Hypothalamus (tissue), 51 donors: ENCODE measurements at regions not wholly inside any gene's neighbourhood (a gene's known extent, or its start where the extent isn't known, plus 50 kb on each side); places are given as distances from the start of the nearest gene placed in this dataset.
"Not testable (repeated sequence)": the region's sequence is repeated elsewhere in the genome, so short reads cannot be mapped to it uniquely, and the experiment has no call there.

Experiments
- DNase-seq, 51 donors: peaks; one replicate each; lab custom pipeline; 2025; lab: John Stamatoyannopoulos, UW

GRCh38 chr11:100576718-100577021 is 110.4 kb upstream of the ARHGAP42 start:
- DNase-seq, result no peak

DNA sequence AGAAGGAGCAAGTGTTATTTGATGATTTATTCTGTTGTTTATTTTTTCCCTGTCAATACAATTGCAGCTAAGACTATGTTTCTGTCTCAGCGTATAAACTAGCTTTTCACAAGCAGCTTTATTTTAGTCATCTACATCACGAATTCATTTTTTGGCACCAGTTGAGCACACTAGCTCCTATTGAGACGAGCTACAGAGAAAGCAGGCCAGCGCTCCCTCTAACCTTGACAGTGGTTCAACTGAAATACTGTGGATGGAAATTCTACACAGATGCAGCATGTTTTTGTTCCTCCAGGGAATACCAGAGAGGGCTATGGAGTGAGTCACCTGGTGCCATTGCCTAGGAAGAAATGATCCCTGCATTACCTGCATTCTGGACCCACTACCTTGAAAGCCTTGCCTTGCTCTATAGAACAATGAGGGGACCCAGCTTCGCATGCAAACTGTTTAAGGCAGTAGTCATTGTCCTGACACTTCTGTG is 108.2 kb upstream of the ARHGAP42 start:
- DNase-seq, result no peak

DNA sequence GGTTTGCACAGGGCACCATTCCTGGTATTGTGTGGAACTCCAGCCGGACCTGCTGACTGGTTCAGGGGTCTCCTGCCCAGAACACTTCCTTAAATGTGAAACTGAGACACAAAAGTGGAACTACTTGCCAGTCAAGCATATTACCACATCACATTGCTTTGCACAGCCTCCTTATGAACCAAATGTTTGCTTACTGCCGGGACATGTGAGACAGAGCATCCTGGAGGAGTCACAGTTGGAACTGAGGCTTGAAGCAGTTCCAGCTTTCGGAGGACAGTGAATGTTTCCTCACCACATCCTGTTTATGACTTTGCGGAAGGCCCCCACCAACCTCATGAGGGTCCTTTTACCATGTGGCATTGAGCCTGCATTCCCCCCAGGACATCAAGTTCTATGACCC is 105.8 kb upstream of the ARHGAP42 start:
- no peak for DNase-seq

GRCh38 chr11:100584201-100584985 is 102.7 kb upstream of the ARHGAP42 start:
- DNase-seq, result no peak

- no peak for DNase-seq
Measured at GRCh38 chr11:100585728-100586127, 101.4 kb upstream of the ARHGAP42 start.

- no peak for DNase-seq
Measured at GRCh38 chr11:100586361-100587101, 100.6 kb upstream of the ARHGAP42 start.

GRCh38 chr11:100592619-100593260 is 94.3 kb upstream of the ARHGAP42 start:
- DNase-seq, result no peak

- no peak for DNase-seq
Measured at GRCh38 chr11:100593291-100593690, 93.8 kb upstream of the ARHGAP42 start.

GRCh38 chr11:100594320-100594719 is 92.8 kb upstream of the ARHGAP42 start:
- DNase-seq, result no peak

DNA sequence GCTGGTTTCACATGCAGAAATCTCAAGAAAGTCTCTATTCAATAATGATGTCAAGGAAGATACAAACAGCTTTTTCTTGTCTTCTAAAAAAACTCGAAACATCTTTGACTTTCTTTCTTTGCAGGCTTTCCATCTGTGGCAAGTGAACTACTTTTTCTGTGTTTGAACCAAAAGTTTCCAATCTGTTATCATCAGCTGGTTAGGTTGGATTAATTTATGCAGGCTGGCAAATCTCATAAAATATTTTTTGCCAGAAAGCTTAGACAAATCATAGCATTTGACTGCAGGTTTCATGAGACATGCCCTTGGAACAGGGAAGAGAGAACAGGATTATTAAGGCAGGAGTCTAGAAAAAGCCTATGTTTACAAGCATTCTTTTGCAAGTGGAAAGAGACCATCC is 86.1 kb upstream of the ARHGAP42 start:
- DNase-seq, result no peak

- no peak for DNase-seq
Measured at GRCh38 chr11:100602716-100603115, 84.4 kb upstream of the ARHGAP42 start.

DNA sequence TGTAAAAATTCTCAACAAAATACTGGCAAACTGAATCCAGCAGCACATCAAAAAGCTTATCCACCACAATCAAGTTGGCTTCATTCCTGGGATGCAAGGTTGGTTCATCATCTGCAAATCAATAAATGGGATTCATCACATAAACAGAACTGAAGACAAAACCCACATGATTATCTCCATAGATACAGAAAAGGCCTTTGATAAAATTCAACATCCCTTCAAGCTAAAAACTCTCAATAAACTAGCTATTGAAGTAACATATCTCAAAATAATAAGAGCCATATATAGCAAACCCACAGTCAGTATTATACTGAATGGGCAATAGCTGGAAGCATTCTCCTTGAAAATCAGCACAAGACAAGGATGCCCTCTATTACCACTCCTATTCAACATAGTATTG is 79.3 kb upstream of the ARHGAP42 start:
- not testable (repeated sequence) for DNase-seq

- no peak for DNase-seq
Measured at GRCh38 chr11:100612766-100613165, 74.3 kb upstream of the ARHGAP42 start.

GRCh38 chr11:100618914-100619313 is 68.2 kb upstream of the ARHGAP42 start:
- no peak for DNase-seq

DNA sequence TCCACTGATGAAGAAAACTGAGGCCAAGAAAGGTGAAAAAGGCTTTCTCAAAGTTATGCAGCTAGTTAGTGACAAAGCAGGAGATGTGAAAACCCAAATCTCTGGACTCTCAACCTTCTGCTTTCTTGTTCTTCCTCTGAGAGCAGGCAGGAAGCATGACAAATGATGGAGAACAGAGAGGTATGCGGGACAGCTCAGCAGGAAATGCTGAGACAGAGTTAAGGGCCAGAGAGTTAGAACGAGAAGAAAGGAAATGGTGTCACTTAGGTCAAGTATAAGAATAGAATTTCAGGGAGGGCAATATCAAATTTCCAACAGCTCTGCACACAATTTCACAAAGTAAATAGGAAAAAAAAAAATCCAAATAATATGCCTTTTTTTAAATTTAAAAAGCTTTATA is 67.6 kb upstream of the ARHGAP42 start:
- DNase-seq, result no peak

- DNase-seq, result no peak
Measured at GRCh38 chr11:100622404-100622803, 64.7 kb upstream of the ARHGAP42 start.

- DNase-seq, result no peak
Measured at GRCh38 chr11:100624346-100624745, 62.7 kb upstream of the ARHGAP42 start.

DNA sequence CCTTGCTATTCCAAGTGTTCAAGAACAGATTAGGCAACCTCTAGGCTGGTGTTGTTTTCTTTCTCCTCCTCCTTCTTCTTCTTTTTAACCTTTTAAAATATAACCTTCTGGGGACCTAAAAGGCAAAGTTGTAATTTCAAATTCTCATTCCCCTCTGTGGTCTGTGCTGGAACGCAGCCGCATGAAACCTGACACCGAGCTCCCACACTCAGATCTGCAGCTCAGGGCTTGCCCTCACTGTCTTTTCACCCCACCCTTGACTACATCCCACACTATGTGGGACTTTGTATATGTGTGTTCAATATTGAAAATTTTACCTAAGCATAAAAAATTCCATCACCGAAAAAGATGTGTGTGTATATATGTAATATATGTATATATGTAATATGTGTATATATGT is 62.0 kb upstream of the ARHGAP42 start:
- DNase-seq, result no peak

GRCh38 chr11:100629671-100630070 is 57.4 kb upstream of the ARHGAP42 start:
- no peak for DNase-seq

- DNase-seq, result no peak
Measured at GRCh38 chr11:100630898-100631297, 56.2 kb upstream of the ARHGAP42 start.

DNA sequence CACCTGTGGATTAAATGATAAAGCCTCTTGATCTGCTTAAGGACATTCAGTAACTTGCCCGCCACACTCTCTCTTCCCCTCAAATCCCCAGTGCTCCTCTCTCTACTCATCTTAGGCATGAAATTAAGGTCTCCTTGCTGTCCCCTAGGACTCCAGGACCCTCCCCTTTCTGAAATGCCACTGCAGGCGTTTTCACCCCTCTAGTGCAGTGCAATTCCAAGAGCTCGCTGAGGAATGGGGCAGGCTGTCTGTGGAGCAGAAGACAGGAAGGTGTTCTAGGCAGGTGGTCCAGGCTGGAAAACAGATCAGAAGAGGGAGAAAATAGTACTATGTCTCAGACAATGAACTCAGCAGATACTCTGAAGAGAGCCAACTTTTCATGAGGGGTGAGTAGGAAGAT is 55.8 kb upstream of the ARHGAP42 start:
- no peak for DNase-seq
